ENCODE measurements at regions not wholly inside any gene's neighbourhood (a gene's known extent, or its start where the extent isn't known, plus 50 kb on each side); places are given as distances from the start of the nearest gene placed in this dataset.
A peak's percentile ranks its signal among the peaks of the same experiment; 100 is the strongest.

GRCh38 chr18:28804512-28805202 is 627.7 kb upstream of the CDH2 start:
- DNase-seq (ENCODE audit: low spot score) = no peak
- FAIRE-seq = no peak

- FAIRE-seq = no peak
- no peak for DNase-seq (ENCODE audit: low spot score)
These were observed 625.6 kb upstream of the CDH2 start for GRCh38 chr18:28802546-28802945.

GRCh38 chr18:28801876-28802275 is 624.9 kb upstream of the CDH2 start:
- DNase-seq (ENCODE audit: low spot score) = no peak
- FAIRE-seq = no peak

- FAIRE-seq (no peak), DNase-seq (ENCODE audit: low spot score) (peak; percentile 6)
These were observed 617.7 kb upstream of the CDH2 start for GRCh38 chr18:28794459-28795245.

GRCh38 chr18:28793901-28794300 is 617.0 kb upstream of the CDH2 start:
- DNase-seq (ENCODE audit: low spot score) (no peak), FAIRE-seq (no peak)

GRCh38 chr18:28792404-28793086 is 615.6 kb upstream of the CDH2 start:
- DNase-seq (ENCODE audit: low spot score) (no peak), FAIRE-seq (no peak)

- DNase-seq (ENCODE audit: low spot score) (no peak), FAIRE-seq (no peak)
These were observed 614.2 kb upstream of the CDH2 start for GRCh38 chr18:28791101-28791500.

GRCh38 chr18:28789502-28789901 is 612.6 kb upstream of the CDH2 start:
- no peak for FAIRE-seq
- DNase-seq (ENCODE audit: low spot score) = no peak

- DNase-seq (ENCODE audit: low spot score) (no peak), FAIRE-seq (no peak)
These were observed 610.0 kb upstream of the CDH2 start for GRCh38 chr18:28786926-28787325.

- DNase-seq (ENCODE audit: low spot score) (no peak), FAIRE-seq (no peak)
These were observed 604.9 kb upstream of the CDH2 start for GRCh38 chr18:28781616-28782362.

- FAIRE-seq = no peak
- DNase-seq (ENCODE audit: low spot score) = no peak
These were observed 601.8 kb upstream of the CDH2 start for GRCh38 chr18:28778706-28779105.

- DNase-seq (ENCODE audit: low spot score) (no peak), FAIRE-seq (no peak)
These were observed 600.8 kb upstream of the CDH2 start for GRCh38 chr18:28777756-28778155.

- FAIRE-seq = no peak
These were observed 594.9 kb upstream of the CDH2 start for GRCh38 chr18:28771849-28772248.

GRCh38 chr18:28768791-28769768 is 592.1 kb upstream of the CDH2 start:
- DNase-seq (ENCODE audit: low spot score) = no peak
- FAIRE-seq = no peak

More at GRCh38 chr18:28771849-28772248, 594.9 kb upstream of the CDH2 start:
- DNase-seq (ENCODE audit: low spot score) = no peak

GRCh38 chr18:28767727-28768211 is 590.8 kb upstream of the CDH2 start:
- no peak for FAIRE-seq
- no peak for DNase-seq (ENCODE audit: low spot score)

GRCh38 chr18:28767201-28767600 is 590.3 kb upstream of the CDH2 start:
- DNase-seq (ENCODE audit: low spot score) (no peak), FAIRE-seq (no peak)

- FAIRE-seq = no peak
- no peak for DNase-seq (ENCODE audit: low spot score)
These were observed 589.8 kb upstream of the CDH2 start for GRCh38 chr18:28766721-28767120.

- FAIRE-seq = no peak
These were observed 589.1 kb upstream of the CDH2 start for GRCh38 chr18:28766027-28766426.

GRCh38 chr18:28760299-28760698 is 583.4 kb upstream of the CDH2 start:
- FAIRE-seq = no peak
- DNase-seq (ENCODE audit: low spot score) = no peak

More at GRCh38 chr18:28766027-28766426, 589.1 kb upstream of the CDH2 start:
- no peak for DNase-seq (ENCODE audit: low spot score)

- FAIRE-seq = no peak
- DNase-seq (ENCODE audit: low spot score) = no peak
These were observed 580.6 kb upstream of the CDH2 start for GRCh38 chr18:28757466-28758008.

All from urothelium cell line (cell line).